HepG2 (cell line): ENCODE measurements at regions not wholly inside any gene's neighbourhood (a gene's known extent, or its start where the extent isn't known, plus 50 kb on each side); places are given as distances from the start of the nearest gene placed in this dataset.

ENCODE experiments used
- AGO2 ChIP-seq: fragments of 200-400 bp; formaldehyde crosslinking; optimal IDR thresholded peaks from 2 replicates; pipeline ENCODE3; 2017; ENCODE audit warnings: mild to moderate bottlenecking, low read depth, low read length, moderate library complexity
- EHMT2 ChIP-seq: fragments of 200-600 bp; sonication (generic); IDR thresholded peaks from 2 replicates; pipeline ENCODE4 v1.7.0; 2017; ENCODE audit warnings: antibody characterized with exemption, low read depth, low read length, borderline replicate concordance
- POLR2A ChIP-seq, 2 experiments: IDR thresholded peaks; 2 replicates each; pipeline ENCODE4 v1.6.1; 2011; ENCODE audit warnings: low read depth in 2 of 2, low read length in 2 of 2, mild to moderate bottlenecking in 1 of 2, moderate library complexity in 1 of 2; ENCODE audit not compliant: insufficient read depth in 1 of 2
- ZFP62 ChIP-seq: sonication (generic); formaldehyde crosslinking; IDR thresholded peaks from 2 replicates; pipeline ENCODE4 v1.4.0; 2020; ENCODE audit warnings: missing genetic modification reagents
- ZFY ChIP-seq: sonication (generic); formaldehyde crosslinking; IDR thresholded peaks from 2 replicates; pipeline ENCODE4 v1.4.0; 2020; ENCODE audit warnings: missing genetic modification reagents
- ZNF558 ChIP-seq: sonication (generic); formaldehyde crosslinking; IDR thresholded peaks from 2 replicates; pipeline ENCODE4 v1.9.0; 2022; ENCODE audit warnings: mild to moderate bottlenecking, missing genetic modification reagents, borderline replicate concordance
- TF ChIP-seq, protein P1 (sequence below): sonication (generic); formaldehyde crosslinking; conservative IDR thresholded peaks from 2 replicates; pipeline ENCODE4 v1.4.0; 2020; ENCODE audit warnings: missing genetic modification reagents
- TF ChIP-seq, protein P2 (sequence below): sonication (generic); formaldehyde crosslinking; IDR thresholded peaks from 2 replicates; pipeline ENCODE4 v1.4.0; 2020; ENCODE audit warnings: mild to moderate bottlenecking, low read depth, missing genetic modification reagents
- TF ChIP-seq, protein P3 (sequence below): sonication (generic); formaldehyde crosslinking; IDR thresholded peaks from 2 replicates; pipeline ENCODE4 v1.8.1; 2022; ENCODE audit warnings: mild to moderate bottlenecking, missing genetic modification reagents
- TF ChIP-seq, protein P4 (sequence below): sonication (generic); formaldehyde crosslinking; IDR thresholded peaks from 2 replicates; pipeline ENCODE4 v1.4.0; 2020; ENCODE audit warnings: low read depth, missing genetic modification reagents
- TF ChIP-seq, protein P5 (sequence below): sonication (generic); formaldehyde crosslinking; IDR thresholded peaks from 2 replicates; pipeline ENCODE4 v1.4.0; 2020; ENCODE audit warnings: mild to moderate bottlenecking, missing genetic modification reagents

DNA sequence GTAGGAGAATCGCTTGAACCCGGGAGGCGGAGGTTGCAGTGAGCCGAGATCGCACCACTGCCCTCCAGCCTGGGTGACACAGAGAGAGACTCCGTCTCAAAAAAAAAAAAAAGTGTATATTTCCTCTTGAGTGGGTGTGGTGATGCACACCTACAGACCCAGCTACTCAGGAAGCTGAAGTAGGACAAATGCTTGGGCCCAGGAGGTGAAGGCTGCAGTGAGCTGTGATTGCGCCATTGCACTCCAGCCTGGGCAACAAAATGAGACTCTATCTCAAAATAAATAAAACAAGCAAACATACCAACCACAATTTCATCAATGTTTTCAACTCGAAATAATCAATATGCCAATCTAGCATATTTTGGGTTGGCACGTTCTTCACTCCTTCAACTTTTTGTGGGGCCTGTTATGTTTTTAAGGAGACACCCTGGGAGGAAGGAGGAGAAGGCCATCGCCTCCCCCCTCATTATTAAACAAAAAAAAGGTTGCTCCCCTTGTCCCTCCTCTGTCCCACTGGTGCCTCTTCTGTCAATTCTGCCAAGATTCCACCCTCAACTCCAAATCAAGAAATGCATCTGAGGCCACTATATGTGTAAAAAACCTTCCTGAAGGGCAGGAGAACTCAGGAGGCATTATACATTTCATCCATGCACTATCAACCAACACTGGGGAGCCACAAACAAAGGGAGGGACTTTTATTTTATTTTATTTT, 52.4 kb upstream of the ATF7IP2 start (continued):
- TF ChIP-seq, protein P1, sequence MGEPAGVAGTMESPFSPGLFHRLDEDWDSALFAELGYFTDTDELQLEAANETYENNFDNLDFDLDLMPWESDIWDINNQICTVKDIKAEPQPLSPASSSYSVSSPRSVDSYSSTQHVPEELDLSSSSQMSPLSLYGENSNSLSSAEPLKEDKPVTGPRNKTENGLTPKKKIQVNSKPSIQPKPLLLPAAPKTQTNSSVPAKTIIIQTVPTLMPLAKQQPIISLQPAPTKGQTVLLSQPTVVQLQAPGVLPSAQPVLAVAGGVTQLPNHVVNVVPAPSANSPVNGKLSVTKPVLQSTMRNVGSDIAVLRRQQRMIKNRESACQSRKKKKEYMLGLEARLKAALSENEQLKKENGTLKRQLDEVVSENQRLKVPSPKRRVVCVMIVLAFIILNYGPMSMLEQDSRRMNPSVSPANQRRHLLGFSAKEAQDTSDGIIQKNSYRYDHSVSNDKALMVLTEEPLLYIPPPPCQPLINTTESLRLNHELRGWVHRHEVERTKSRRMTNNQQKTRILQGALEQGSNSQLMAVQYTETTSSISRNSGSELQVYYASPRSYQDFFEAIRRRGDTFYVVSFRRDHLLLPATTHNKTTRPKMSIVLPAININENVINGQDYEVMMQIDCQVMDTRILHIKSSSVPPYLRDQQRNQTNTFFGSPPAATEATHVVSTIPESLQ (CRISPR knock-in tag), result no peak
- no peak for TF ChIP-seq POLR2A (IDR thresholded peaks at IDR 0.05; ENCODE audit: insufficient read depth in 1 of 2, low read depth in 2 of 2, low read length in 2 of 2)
- TF ChIP-seq, protein P2, sequence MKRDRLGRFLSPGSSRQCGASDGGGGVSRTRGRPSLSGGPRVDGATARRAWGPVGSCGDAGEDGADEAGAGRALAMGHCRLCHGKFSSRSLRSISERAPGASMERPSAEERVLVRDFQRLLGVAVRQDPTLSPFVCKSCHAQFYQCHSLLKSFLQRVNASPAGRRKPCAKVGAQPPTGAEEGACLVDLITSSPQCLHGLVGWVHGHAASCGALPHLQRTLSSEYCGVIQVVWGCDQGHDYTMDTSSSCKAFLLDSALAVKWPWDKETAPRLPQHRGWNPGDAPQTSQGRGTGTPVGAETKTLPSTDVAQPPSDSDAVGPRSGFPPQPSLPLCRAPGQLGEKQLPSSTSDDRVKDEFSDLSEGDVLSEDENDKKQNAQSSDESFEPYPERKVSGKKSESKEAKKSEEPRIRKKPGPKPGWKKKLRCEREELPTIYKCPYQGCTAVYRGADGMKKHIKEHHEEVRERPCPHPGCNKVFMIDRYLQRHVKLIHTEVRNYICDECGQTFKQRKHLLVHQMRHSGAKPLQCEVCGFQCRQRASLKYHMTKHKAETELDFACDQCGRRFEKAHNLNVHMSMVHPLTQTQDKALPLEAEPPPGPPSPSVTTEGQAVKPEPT, result no peak
- TF ChIP-seq, protein P3, sequence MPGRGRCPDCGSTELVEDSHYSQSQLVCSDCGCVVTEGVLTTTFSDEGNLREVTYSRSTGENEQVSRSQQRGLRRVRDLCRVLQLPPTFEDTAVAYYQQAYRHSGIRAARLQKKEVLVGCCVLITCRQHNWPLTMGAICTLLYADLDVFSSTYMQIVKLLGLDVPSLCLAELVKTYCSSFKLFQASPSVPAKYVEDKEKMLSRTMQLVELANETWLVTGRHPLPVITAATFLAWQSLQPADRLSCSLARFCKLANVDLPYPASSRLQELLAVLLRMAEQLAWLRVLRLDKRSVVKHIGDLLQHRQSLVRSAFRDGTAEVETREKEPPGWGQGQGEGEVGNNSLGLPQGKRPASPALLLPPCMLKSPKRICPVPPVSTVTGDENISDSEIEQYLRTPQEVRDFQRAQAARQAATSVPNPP (CRISPR knock-in tag), result no peak
- TF ChIP-seq AGO2, result no peak
- TF ChIP-seq, protein P4, sequence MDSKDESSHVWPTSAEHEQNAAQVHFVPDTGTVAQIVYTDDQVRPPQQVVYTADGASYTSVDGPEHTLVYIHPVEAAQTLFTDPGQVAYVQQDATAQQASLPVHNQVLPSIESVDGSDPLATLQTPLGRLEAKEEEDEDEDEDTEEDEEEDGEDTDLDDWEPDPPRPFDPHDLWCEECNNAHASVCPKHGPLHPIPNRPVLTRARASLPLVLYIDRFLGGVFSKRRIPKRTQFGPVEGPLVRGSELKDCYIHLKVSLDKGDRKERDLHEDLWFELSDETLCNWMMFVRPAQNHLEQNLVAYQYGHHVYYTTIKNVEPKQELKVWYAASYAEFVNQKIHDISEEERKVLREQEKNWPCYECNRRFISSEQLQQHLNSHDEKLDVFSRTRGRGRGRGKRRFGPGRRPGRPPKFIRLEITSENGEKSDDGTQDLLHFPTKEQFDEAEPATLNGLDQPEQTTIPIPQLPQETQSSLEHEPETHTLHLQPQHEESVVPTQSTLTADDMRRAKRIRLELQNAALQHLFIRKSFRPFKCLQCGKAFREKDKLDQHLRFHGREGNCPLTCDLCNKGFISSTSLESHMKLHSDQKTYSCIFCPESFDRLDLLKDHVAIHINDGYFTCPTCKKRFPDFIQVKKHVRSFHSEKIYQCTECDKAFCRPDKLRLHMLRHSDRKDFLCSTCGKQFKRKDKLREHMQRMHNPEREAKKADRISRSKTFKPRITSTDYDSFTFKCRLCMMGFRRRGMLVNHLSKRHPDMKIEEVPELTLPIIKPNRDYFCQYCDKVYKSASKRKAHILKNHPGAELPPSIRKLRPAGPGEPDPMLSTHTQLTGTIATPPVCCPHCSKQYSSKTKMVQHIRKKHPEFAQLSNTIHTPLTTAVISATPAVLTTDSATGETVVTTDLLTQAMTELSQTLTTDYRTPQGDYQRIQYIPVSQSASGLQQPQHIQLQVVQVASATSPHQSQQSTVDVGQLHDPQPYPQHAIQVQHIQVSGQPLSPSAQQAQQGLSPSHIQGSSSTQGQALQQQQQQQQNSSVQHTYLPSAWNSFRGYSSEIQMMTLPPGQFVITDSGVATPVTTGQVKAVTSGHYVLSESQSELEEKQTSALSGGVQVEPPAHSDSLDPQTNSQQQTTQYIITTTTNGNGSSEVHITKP (CRISPR knock-in tag), result no peak
- no peak for TF ChIP-seq ZNF558
- TF ChIP-seq, protein P5, sequence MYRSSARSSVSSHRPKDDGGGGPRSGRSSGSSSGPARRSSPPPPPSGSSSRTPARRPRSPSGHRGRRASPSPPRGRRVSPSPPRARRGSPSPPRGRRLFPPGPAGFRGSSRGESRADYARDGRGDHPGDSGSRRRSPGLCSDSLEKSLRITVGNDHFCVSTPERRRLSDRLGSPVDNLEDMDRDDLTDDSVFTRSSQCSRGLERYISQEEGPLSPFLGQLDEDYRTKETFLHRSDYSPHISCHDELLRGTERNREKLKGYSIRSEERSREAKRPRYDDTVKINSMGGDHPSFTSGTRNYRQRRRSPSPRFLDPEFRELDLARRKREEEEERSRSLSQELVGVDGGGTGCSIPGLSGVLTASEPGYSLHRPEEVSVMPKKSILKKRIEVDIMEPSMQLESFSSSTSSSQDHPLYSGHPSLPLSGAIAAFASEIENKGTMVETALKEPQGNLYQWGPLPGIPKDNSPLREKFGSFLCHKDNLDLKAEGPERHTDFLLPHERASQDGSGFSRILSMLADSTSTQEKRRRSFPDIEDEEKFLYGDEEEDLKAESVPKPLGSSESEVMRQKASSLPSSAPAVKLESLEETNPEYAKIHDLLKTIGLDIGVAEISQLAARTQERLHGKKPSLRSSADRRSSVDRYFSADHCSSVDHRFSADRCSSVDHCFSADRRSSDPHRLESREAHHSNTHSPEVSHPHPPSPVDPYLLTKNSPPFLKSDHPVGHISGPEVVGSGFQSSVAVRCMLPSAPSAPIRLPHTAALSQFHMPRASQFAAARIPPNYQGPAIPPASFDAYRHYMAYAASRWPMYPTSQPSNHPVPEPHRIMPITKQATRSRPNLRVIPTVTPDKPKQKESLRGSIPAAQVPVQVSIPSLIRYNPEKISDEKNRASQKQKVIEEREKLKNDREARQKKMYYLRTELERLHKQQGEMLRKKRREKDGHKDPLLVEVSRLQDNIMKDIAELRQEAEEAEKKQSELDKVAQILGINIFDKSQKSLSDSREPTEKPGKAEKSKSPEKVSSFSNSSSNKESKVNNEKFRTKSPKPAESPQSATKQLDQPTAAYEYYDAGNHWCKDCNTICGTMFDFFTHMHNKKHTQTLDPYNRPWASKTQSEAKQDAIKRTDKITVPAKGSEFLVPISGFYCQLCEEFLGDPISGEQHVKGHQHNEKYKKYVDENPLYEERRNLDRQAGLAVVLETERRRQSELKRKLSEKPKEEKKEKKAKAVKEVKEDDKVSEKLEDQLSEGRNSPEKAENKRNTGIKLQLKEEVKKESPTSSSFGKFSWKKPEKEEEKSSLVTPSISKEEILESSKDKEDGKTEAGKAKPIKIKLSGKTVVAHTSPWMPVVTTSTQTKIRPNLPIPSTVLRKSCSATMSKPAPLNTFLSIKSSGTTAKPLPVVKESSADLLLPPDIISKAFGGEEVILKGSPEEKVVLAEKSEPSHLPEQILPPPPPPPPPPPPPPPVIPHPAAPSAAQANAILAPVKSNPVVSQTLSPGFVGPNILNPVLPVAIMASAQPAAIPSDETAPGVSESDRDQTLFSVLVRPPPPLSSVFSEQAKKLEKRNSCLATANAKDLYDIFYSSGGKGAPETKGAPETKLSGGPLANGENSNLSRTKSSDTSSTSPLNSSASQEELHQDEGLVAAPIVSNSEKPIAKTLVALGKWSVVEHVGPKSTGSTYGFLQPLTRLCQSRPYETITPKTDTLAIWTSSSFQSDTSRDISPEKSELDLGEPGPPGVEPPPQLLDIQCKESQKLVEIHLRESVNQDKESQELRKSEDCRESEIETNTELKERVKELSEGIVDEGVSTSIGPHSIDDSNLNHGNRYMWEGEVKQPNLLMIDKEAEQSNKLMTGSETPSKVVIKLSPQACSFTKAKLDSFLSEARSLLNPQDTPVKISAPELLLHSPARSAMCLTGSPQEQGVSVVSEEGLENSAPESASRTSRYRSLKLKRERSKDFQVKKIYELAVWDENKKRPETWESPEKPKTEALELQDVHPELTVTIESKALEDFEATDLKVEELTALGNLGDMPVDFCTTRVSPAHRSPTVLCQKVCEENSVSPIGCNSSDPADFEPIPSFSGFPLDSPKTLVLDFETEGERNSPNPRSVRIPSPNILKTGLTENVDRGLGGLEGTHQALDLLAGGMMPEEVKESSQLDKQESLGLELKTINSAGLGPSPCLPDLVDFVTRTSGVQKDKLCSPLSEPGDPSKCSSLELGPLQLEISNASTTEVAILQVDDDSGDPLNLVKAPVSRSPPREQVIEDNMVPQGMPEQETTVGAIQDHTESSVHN (CRISPR knock-in tag), result no peak
- TF ChIP-seq ZFY, result no peak
- TF ChIP-seq EHMT2, result no peak
- TF ChIP-seq ZFP62 (CRISPR knock-in tag), result no peak
